ENCODE measurements at regions not wholly inside any gene's neighbourhood (a gene's known extent, or its start where the extent isn't known, plus 50 kb on each side); places are given as distances from the start of the nearest gene placed in this dataset.

DNA sequence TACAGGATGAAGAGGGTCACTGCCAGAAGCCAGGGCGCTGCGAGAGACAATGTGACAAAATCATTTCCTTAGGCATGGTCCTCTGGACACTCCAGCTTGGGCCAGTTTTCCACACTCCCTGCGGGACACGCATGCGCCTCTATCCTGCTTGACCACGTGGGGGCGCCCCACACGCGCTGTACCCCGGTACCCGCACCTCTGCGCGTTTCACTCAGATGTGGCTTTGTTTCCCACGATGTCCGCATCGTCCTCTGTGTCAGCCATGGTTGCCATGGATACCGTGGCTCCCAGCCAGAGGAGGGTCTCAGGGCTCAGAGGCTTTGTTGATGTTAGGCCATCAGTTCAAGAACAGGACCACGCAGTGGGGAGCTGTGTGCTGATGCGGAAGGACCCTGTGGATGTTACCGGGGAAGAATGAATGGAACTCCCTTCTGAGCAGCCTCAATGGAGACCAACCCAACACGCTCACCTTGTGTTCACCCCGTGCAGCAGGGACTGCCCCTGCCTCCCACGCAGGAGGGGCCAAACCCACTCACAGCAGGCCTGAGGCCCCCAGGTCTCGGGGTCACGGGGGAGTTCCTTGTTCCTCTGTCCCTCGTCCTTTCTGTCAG, 65.8 kb upstream of the SLC22A11 start:
- TF ChIP-seq, protein P1, sequence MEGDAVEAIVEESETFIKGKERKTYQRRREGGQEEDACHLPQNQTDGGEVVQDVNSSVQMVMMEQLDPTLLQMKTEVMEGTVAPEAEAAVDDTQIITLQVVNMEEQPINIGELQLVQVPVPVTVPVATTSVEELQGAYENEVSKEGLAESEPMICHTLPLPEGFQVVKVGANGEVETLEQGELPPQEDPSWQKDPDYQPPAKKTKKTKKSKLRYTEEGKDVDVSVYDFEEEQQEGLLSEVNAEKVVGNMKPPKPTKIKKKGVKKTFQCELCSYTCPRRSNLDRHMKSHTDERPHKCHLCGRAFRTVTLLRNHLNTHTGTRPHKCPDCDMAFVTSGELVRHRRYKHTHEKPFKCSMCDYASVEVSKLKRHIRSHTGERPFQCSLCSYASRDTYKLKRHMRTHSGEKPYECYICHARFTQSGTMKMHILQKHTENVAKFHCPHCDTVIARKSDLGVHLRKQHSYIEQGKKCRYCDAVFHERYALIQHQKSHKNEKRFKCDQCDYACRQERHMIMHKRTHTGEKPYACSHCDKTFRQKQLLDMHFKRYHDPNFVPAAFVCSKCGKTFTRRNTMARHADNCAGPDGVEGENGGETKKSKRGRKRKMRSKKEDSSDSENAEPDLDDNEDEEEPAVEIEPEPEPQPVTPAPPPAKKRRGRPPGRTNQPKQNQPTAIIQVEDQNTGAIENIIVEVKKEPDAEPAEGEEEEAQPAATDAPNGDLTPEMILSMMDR (IDR thresholded peaks at IDR 0.05; ENCODE audit: low read depth, low read length): peak; percentile 56
- H3K4me3 ChIP-seq (ENCODE audit: low read depth, low read length): no peak overlapping the region

DNA sequence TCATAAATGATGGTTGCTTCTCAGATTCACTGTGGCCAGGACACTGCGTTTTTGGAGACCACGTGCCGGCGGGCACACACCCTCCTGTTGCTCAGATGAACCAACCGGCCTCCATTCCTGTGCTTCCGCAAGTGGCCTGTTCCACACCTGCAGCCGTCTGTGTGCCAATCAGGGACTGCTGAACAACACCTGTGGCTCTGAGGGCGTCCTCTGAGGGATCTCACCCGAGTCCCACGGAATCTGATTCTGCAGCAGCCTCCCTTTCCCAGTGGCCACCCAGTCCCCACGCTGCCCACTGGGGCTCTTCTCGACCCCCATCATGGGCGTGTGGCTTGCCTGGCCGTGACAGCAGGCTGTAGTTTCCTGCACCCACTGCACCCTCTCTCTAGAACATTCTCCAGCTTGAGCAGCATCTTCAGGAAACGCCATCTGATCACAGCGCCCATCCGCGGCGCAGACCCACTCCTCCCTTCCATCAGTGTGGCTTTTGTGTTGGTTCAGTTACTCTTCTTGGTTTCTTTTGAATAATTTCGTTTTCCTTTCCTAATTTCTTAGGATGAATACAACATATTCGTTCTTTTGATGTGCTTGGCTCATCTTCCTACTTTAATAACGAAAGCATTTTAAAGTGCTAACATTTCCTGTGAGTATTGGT, 65.1 kb upstream of the SLC22A11 start:
- H3K4me3 ChIP-seq (ENCODE audit: low read depth, low read length): no peak overlapping the region
- TF ChIP-seq, protein P1 (IDR thresholded peaks at IDR 0.05; ENCODE audit: low read depth, low read length): no peak

DNA sequence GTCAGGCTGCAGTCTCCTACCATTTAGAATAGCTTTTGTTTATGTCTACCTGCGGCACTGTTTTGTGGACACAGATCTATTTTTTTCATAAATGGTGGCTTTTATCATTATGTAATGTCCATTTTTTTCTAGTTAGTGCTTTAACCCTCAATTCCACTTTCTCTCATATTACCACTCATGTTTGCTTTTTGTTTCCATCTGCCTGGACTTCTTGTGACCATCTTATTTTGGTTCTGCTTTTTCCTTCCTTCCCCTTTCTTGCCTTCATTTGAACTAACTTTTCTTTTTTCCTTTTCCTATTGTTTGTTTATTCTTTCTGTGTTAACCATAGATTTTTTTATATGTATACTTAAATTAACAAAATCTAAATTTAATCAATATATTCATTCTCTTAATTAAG, 63.2 kb upstream of the SLC22A11 start:
- H3K4me3 ChIP-seq (ENCODE audit: low read depth, low read length): no peak overlapping the region
- TF ChIP-seq, protein P1 (IDR thresholded peaks at IDR 0.05; ENCODE audit: low read depth, low read length): no peak

DNA sequence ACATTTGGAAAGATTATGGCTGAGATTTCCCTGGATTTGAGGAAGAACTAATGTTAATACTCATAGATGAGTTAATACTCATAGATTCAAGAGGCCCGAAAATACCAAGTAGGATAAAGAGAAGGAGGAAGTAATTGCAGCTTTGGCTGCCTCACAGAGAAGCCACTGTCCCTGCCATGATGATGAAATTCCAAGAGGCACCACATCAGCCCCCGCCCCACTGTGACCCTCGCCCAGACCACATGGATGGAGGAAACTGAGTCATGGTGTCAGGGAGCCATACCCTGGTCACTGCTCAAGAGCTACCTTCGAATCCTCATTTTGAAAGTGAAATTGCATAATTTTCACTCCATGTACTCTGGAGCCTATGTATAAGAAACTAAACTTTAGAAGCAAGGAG, 57.6 kb upstream of the SLC22A11 start:
- TF ChIP-seq, protein P1 (IDR thresholded peaks at IDR 0.05; ENCODE audit: low read depth, low read length): no peak
- H3K4me3 ChIP-seq (ENCODE audit: low read depth, low read length): no peak overlapping the region

DNA sequence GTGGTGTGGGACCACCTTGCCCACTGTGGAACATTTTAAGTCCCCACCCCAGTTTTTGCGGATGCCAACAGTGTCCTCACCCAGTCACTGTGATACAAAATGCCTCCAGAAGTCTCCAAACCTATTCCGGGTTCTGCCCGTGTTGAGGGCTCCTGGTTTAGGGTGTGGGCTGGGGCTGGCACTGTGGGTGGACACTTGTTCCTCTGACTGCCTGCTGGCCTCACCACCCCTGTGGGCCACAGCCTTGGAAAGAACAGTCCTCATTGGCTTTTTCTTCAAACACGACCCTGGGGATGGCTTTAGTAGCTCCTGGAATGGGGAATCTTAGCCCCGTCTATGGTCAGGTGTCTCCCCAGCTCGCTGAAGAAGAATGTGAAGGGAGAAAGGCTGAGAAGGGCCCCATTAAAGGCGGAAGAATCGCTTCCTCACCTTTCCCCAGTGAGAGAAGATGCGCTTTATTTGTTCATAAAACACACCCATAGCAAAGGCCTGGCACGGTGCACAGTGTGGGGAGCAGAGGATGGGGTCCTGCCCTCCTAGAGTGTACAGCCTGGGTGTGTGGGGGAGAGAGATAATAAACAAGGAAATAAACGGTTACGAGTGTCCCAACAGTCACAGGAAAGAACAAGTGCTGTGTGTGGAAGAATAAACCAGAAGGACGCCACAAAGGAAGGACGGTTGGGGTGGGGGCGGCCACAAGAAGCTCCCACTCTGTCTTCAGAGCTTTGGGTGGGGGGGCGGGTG, 56.3 kb upstream of the SLC22A11 start:
- no peak overlapping the region for H3K4me3 ChIP-seq (ENCODE audit: low read depth, low read length)
- TF ChIP-seq, protein P1 (IDR thresholded peaks at IDR 0.05; ENCODE audit: low read depth, low read length): no peak

DNA sequence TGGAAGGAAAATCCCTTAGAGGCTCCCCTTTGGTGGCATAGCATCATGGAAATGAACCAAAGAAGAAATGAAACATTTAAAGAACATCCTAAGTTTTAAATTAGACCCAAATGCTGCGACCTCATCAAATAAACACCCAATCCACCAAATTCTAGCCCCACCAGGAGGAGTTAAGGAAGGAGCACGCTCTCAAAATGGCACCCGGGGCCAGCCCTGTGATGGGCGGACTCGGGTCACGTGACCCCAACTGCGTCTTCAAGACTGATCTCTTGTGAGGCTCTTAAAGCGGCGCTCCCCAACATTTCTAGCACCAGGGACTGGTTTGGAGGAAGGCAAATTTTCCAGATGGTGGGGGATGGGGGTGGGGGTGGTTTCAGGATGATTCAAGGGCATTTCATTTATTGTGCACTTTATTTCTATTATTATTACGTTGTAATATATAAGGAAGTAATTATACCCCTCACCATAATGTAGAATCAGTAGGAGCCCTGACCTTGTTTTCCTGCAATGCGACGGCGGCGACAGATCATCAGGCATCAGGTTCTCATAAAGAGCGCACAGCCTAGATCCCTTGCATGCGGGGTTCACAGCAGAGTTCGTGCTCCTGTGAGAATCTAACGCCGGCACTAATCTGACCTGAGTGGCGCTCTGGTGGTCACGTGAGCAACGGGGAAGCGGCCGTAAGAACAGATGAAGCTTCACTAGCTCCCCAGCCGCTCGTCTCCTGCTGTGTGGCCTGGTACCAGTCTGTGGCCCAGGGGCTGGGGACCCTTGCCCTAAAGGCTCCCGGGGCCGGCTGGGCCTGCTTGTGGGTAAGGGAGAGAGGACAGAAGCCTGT, 55.3 kb upstream of the SLC22A11 start:
- H3K4me3 ChIP-seq (ENCODE audit: low read depth, low read length): no peak overlapping the region

More for the DNA sequence above, 55.3 kb upstream of the SLC22A11 start:
- TF ChIP-seq, protein P1 (IDR thresholded peaks at IDR 0.05; ENCODE audit: low read depth, low read length): no peak

Measured in WI38 (cell line).